BJ (cell line): ENCODE measurements at regions not wholly inside any gene's neighbourhood (a gene's known extent, or its start where the extent isn't known, plus 50 kb on each side); places are given as distances from the start of the nearest gene placed in this dataset.

ENCODE experiments used
- CTCF ChIA-PET: fragments of 350-600 bp; formaldehyde crosslinking; extraction: SDS; loops from one replicate; lab custom pipeline; 2021; ENCODE audit warnings: antibody characterized with exemption, inconsistent platforms; lab: Yijun Ruan, JAX
- POLR2A ChIA-PET: fragments of 300-600 bp; sonication (Branson Sonifier 250); formaldehyde crosslinking; extraction: SDS; loops from one replicate; lab custom pipeline; 2021; ENCODE audit warnings: antibody characterized with exemption; lab: Charles Lee
- DNase-seq: peaks from one replicate; pipeline ENCODE4 v3.0.0-alpha.2; 2011; ENCODE audit warnings: low read depth
- H3K27me3 ChIP-seq: 2 replicates; pipeline ENCODE4 v1.6.0; 2011; ENCODE audit warnings: low read length; ENCODE audit not compliant: control insufficient read depth, insufficient read depth
- H3K36me3 ChIP-seq: 2 replicates; pipeline ENCODE4 v1.5.1; 2011; ENCODE audit warnings: low read length; ENCODE audit not compliant: control insufficient read depth, insufficient read depth
- H3K4me3 ChIP-seq: 2 replicates; pipeline ENCODE4 v1.5.1; 2011; ENCODE audit warnings: low read depth, mild to moderate bottlenecking, control low read depth, low read length
- TF ChIP-seq, protein P1 (sequence below): IDR thresholded peaks from 2 replicates; pipeline ENCODE4 v1.5.1; 2011; ENCODE audit warnings: low read depth, mild to moderate bottlenecking, control low read depth, inconsistent platforms, low read length, moderate library complexity; ENCODE audit not compliant: insufficient read depth

DNA sequence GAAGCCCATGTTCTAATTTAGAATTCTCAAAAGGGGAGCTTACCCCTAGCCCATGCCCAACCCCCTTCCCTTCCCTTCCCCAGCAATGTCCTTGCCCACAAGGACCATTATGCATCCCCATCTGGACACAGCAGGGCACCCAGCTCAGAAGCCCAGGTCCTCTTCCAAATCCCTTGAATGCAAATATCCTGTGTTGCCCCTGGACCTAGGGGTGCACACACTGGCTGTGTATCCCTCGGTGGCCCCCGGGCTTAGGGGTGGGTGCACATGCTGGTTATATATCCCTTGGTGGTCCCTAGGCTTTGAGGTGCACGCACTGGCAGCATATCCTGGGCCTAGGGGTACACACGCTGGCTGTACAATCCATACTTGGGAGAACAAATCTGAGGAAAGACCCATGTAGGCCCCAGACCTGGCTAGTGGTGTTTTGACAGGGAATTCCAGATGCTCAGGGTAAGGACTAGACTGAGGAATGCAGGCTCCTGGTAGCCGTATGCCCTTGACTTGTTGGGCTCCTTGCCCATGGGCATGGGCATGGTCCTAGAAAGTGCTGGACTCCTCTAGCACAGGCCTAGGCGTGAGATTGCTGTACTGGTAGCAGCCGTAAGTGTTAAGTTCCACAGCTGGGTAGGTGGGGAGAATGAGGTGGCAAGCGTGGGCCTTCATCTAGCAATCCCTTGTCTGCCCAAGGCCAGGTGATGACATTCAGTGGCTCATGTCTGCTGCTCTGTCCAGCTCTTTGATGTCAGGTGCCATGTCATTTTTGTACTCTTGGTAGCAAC is 222.4 kb downstream of the OPA1 start:
- CTCF ChIA-PET, result no interaction called here
- Histone ChIP-seq H3K27me3 (peaks cover 4% of the 10 kb centered on the region; the same call in 1 of the 2 replicates), H3K4me3 (no peak overlapping the region), H3K36me3 (no peaks in the 10 kb centered on the region)
- TF ChIP-seq, protein P1, sequence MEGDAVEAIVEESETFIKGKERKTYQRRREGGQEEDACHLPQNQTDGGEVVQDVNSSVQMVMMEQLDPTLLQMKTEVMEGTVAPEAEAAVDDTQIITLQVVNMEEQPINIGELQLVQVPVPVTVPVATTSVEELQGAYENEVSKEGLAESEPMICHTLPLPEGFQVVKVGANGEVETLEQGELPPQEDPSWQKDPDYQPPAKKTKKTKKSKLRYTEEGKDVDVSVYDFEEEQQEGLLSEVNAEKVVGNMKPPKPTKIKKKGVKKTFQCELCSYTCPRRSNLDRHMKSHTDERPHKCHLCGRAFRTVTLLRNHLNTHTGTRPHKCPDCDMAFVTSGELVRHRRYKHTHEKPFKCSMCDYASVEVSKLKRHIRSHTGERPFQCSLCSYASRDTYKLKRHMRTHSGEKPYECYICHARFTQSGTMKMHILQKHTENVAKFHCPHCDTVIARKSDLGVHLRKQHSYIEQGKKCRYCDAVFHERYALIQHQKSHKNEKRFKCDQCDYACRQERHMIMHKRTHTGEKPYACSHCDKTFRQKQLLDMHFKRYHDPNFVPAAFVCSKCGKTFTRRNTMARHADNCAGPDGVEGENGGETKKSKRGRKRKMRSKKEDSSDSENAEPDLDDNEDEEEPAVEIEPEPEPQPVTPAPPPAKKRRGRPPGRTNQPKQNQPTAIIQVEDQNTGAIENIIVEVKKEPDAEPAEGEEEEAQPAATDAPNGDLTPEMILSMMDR, result no peak
- POLR2A ChIA-PET, result no interaction called here
- no peak for DNase-seq

DNA sequence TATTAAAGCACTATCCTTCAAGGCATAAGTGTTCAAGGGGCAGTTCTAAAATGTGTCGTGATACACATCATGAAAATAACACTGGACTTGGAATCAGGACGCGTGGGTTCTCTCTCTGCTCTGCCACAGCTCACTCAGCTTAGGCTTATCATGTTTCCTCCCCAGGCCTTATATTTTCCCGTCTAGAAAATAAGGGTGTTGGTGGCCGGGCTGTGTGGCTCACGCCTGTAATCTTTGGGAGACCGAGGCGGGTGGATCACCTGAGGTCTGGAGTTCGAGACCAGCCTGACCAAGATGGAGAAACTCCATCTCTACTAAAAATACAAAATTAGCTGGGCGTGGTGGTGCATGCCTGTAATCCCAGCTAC is 223.0 kb downstream of the OPA1 start:
- ChIA-PET CTCF (interaction anchor here (0.9 kb wide), 1 partner anchor 12 kb away, joined by 5 read pairs; no protein-coding TSS in a partner anchor), POLR2A (no interaction called here)
- peaks cover 4% of the 10 kb centered on the region; the same call in 1 of the 2 replicates for H3K27me3 ChIP-seq
- DNase-seq, result no peak
- TF ChIP-seq, protein P1, result no peak
- H3K36me3 ChIP-seq, result no peaks in the 10 kb centered on the region
- H3K4me3 ChIP-seq, result no peak overlapping the region

DNA sequence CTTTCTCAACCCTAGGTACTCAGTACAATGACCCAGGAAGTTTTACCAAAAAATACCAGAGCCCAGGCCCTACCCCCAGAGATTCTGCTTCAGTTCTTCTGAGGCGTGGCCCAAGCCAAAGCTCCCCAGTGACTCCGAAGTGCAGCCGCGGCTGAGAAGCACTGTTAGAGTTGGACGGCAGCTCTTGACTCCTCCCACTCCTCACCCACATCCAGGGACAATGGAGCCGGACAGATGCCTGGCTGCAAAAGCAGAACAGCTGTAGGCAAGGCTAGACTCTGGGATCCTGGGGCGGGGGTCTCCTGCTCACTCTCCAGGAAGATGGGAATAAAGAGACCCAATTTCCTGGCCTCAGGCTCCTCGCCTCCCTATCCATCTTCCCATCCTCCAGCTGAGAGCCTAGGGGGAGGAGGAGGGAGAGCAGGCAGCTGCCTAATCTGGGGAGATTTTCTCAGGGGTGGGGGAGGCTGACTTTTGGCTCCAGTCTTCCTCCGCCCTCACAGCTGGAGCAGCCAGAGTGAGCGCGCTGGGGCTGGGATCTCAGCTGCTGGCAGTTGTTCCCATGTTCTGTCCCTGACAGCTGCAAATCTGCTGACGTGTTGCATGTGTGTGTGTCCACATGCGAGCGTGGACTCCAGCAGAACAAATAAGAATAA is 223.8 kb downstream of the OPA1 start:
- ChIA-PET POLR2A (interaction anchor here (0.6 kb wide), 2 partner anchors 10 to 79 kb away, joined by 3 to 5 read pairs; no protein-coding TSS in a partner anchor), CTCF (interaction anchor here (0.9 kb wide), 1 partner anchor 12 kb away, joined by 5 read pairs; no protein-coding TSS in a partner anchor)
- H3K36me3 ChIP-seq, result no peaks in the 10 kb centered on the region
- peaks cover 2% of the 10 kb centered on the region; the same call in 1 of the 2 replicates for H3K27me3 ChIP-seq
- TF ChIP-seq, protein P1, result no peak
- DNase-seq, result no peak
- no peak overlapping the region for H3K4me3 ChIP-seq

DNA sequence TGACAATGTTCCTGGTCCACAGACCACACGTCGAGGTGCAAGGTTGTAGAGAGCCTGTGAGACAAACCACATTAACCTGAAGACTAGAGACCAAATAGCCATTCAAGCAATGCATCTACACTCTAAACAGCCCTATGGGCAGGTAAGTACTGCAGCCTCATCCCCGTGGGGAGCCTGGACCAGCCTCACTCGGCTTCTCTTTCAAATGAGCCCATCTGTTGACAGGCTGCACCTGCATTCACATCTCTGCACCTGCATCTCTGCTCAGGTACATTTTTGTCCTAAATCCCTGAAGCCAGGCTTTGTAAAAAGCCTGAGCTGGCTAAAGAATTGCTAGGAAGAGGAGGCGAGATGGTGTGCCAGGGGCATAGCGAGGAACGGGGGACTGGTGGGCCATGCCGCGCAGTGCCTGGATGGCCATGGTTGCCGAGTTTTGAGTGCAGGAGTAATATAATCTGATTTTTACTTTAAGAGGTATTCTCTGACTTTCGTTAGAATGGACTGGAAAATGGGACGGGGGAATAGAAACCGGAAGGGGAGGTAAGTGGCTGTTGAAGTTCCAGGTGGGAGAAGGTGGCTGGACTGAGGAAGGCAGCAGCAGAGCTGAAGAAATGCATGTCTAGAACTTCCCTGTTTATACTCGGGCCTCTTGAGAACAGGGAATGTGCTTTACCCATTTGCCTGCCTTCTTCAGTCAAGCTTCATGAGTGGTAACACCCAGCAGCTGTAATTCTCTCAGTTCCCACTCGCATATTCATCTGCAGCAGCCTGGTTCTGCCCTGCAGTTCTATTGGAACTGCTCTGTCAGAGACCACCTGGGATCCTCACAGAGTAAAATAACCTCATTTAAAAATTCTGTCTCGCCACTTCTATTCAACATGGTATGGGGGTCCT is 226.4 kb downstream of the OPA1 start:
- H3K4me3 ChIP-seq, result no peak overlapping the region
- CTCF ChIA-PET, result no interaction called here
- DNase-seq, result no peak
- TF ChIP-seq, protein P1, result no peak
- POLR2A ChIA-PET, result no interaction called here
- H3K36me3 ChIP-seq, result no peaks in the 10 kb centered on the region
- peaks cover 2% of the 10 kb centered on the region; the same call in 1 of the 2 replicates for H3K27me3 ChIP-seq
